ENCODE measurements at regions not wholly inside any gene's neighbourhood (a gene's known extent, or its start where the extent isn't known, plus 50 kb on each side); places are given as distances from the start of the nearest gene placed in this dataset.

DNA sequence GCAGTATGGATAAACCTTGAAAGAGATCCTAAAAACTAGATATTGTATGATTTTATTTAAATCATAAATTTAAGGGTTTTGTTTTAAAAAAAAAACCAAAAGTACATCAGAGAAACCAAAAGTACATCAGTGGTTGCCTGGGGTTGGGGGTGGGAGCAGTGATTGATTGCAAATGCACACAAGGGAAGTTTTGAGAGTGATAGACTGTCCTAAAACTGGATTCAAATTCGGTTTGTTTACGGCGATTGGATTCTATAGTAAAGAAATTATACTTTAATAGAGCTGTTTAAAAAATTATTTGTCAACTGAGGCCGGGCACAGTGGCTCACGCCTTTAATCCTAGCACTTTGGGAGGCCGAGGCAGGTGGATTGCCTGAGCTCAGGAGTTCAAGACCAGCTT is 179.8 kb downstream of the METTL4 start:
- Histone ChIP-seq H3K9ac (ENCODE audit: insufficient read length, low read depth) (no peak overlapping the region), H3K36me3 (ENCODE audit: insufficient read depth, insufficient read length, low read length) (no peaks in the 10 kb centered on the region), H3K4me1 (ENCODE audit: insufficient read depth, insufficient read length) (no peaks in the 10 kb centered on the region), H3K4me3 (ENCODE audit: insufficient read length, low read depth) (no peak overlapping the region), H3K27me3 (ENCODE audit: insufficient read depth, insufficient read length) (no peaks in the 10 kb centered on the region), H3K9me3 (ENCODE audit: insufficient read depth, low read length) (peaks cover 16% of the 10 kb centered on the region)
- TF ChIP-seq SUZ12 (IDR thresholded peaks at IDR 0.05; ENCODE audit: extremely low read depth, insufficient read depth, insufficient read length) (no peak), YY1 (IDR thresholded peaks at IDR 0.05; ENCODE audit: insufficient read depth, insufficient read length) (no peak), ZNF274 (IDR thresholded peaks at IDR 0.05; ENCODE audit: low read depth, low read length) (no peak)
- DNase-seq (ENCODE audit: low read depth, low spot score) = no peak

GRCh38 chr18:2392446-2392845 is 178.9 kb downstream of the METTL4 start:
- Histone ChIP-seq H3K9me3 (ENCODE audit: insufficient read depth, low read length) (peaks cover 6% of the 10 kb centered on the region; the same call in 1 of the 2 replicates), H3K36me3 (ENCODE audit: insufficient read depth, insufficient read length, low read length) (no peaks in the 10 kb centered on the region), H3K27me3 (ENCODE audit: insufficient read depth, insufficient read length) (no peaks in the 10 kb centered on the region), H3K4me1 (ENCODE audit: insufficient read depth, insufficient read length) (no peaks in the 10 kb centered on the region), H3K4me3 (ENCODE audit: insufficient read length, low read depth) (no peak overlapping the region), H3K9ac (ENCODE audit: insufficient read length, low read depth) (no peak overlapping the region)
- TF ChIP-seq YY1 (IDR thresholded peaks at IDR 0.05; ENCODE audit: insufficient read depth, insufficient read length) (no peak), ZNF274 (IDR thresholded peaks at IDR 0.05; ENCODE audit: low read depth, low read length) (no peak), SUZ12 (IDR thresholded peaks at IDR 0.05; ENCODE audit: extremely low read depth, insufficient read depth, insufficient read length) (no peak)
- DNase-seq (ENCODE audit: low read depth, low spot score) = no peak

DNA sequence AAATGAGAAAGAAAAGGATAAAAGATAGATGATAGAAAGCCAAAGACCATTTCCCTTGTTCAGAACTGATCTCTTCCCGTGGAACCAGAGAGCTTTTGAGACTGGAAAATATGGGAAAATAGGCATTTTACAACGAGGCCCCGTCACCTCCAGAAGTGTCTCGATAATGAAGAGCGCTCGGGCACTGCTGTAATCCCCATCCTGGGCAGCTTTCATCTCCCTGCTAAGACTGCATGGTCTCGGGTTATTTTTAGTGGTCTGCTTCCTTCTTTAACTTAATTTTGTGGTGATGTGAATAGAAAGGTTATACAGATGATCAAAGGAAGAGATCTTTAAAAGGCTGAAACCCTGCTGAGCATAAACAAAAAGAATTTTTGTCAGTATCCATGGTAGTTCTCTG is 176.6 kb downstream of the METTL4 start:
- H3K4me1 ChIP-seq (ENCODE audit: insufficient read depth, insufficient read length) = no peaks in the 10 kb centered on the region

GRCh38 chr18:2395427-2396161 is 175.7 kb downstream of the METTL4 start:
- no peak for DNase-seq (ENCODE audit: low read depth, low spot score)
- TF ChIP-seq ZNF274 (IDR thresholded peaks at IDR 0.05; ENCODE audit: low read depth, low read length) (no peak), YY1 (IDR thresholded peaks at IDR 0.05; ENCODE audit: insufficient read depth, insufficient read length) (no peak), SUZ12 (IDR thresholded peaks at IDR 0.05; ENCODE audit: extremely low read depth, insufficient read depth, insufficient read length) (no peak)
- H3K9ac ChIP-seq (ENCODE audit: insufficient read length, low read depth) = no peak overlapping the region
- H3K9me3 ChIP-seq (ENCODE audit: insufficient read depth, low read length) = no peaks in the 10 kb centered on the region
- H3K27me3 ChIP-seq (ENCODE audit: insufficient read depth, insufficient read length) = no peaks in the 10 kb centered on the region
- H3K4me1 ChIP-seq (ENCODE audit: insufficient read depth, insufficient read length) = no peaks in the 10 kb centered on the region
- H3K4me3 ChIP-seq (ENCODE audit: insufficient read length, low read depth) = no peak overlapping the region
- no peaks in the 10 kb centered on the region for H3K36me3 ChIP-seq (ENCODE audit: insufficient read depth, insufficient read length, low read length)

More for the DNA sequence above, 176.6 kb downstream of the METTL4 start:
- DNase-seq (ENCODE audit: low read depth, low spot score) = no peak
- no peak overlapping the region for H3K9ac ChIP-seq (ENCODE audit: insufficient read length, low read depth)
- TF ChIP-seq YY1 (IDR thresholded peaks at IDR 0.05; ENCODE audit: insufficient read depth, insufficient read length) (no peak), ZNF274 (IDR thresholded peaks at IDR 0.05; ENCODE audit: low read depth, low read length) (no peak), SUZ12 (IDR thresholded peaks at IDR 0.05; ENCODE audit: extremely low read depth, insufficient read depth, insufficient read length) (no peak)
- no peak overlapping the region for H3K4me3 ChIP-seq (ENCODE audit: insufficient read length, low read depth)
- H3K36me3 ChIP-seq (ENCODE audit: insufficient read depth, insufficient read length, low read length) = no peaks in the 10 kb centered on the region
- no peaks in the 10 kb centered on the region for H3K27me3 ChIP-seq (ENCODE audit: insufficient read depth, insufficient read length)
- H3K9me3 ChIP-seq (ENCODE audit: insufficient read depth, low read length) = no peaks in the 10 kb centered on the region

DNA sequence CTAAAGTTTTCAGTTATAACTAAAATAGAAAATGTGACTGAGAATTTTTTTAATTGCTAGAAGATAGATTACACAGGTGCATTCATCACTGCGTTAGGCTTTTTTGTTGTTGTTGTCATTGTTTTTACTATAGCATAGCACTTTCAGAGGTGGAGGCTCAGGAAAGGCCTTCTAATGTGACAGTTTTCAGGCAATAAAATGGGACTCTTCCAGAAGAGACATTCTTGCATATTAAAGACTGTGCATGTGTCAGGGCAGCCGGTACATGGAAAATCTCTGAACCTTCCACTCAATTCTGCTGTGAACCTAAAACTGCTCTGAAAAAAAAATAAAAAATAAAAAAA is 175.2 kb downstream of the METTL4 start:
- Histone ChIP-seq H3K9me3 (ENCODE audit: insufficient read depth, low read length) (no peaks in the 10 kb centered on the region), H3K36me3 (ENCODE audit: insufficient read depth, insufficient read length, low read length) (no peaks in the 10 kb centered on the region), H3K4me3 (ENCODE audit: insufficient read length, low read depth) (no peak overlapping the region), H3K4me1 (ENCODE audit: insufficient read depth, insufficient read length) (no peaks in the 10 kb centered on the region), H3K9ac (ENCODE audit: insufficient read length, low read depth) (no peak overlapping the region), H3K27me3 (ENCODE audit: insufficient read depth, insufficient read length) (no peaks in the 10 kb centered on the region)
- TF ChIP-seq YY1 (IDR thresholded peaks at IDR 0.05; ENCODE audit: insufficient read depth, insufficient read length) (no peak), ZNF274 (IDR thresholded peaks at IDR 0.05; ENCODE audit: low read depth, low read length) (no peak), SUZ12 (IDR thresholded peaks at IDR 0.05; ENCODE audit: extremely low read depth, insufficient read depth, insufficient read length) (no peak)
- no peak for DNase-seq (ENCODE audit: low read depth, low spot score)

DNA sequence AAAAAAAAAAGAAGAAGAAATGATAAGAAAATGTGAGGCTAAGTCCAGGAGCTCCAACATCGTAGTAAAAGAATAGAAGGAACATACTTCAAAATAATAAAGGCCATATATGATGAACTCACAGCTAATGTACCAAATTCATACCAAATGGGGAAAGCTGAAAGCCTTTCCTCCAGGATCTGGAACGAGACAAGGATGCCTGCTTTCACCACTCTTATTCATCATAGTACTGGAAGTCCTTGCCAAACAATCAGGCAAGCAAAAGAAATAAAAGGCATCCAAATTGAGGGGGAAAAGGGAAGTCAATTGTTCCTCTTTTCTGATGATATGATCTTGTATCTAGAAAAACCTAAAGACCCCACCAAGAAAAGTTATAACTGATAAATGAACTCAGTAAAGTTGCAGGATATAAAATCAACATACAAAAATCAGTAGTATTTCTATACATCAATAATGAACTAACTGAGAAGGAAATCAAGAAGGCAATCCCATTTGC is 170.6 kb downstream of the METTL4 start:
- Histone ChIP-seq H3K36me3 (ENCODE audit: insufficient read depth, insufficient read length, low read length) (no peaks in the 10 kb centered on the region), H3K4me1 (ENCODE audit: insufficient read depth, insufficient read length) (no peaks in the 10 kb centered on the region), H3K27me3 (ENCODE audit: insufficient read depth, insufficient read length) (no peaks in the 10 kb centered on the region), H3K9ac (ENCODE audit: insufficient read length, low read depth) (no peak overlapping the region), H3K4me3 (ENCODE audit: insufficient read length, low read depth) (no peak overlapping the region), H3K9me3 (ENCODE audit: insufficient read depth, low read length) (no peaks in the 10 kb centered on the region)
- TF ChIP-seq SUZ12 (IDR thresholded peaks at IDR 0.05; ENCODE audit: extremely low read depth, insufficient read depth, insufficient read length) (no peak), YY1 (IDR thresholded peaks at IDR 0.05; ENCODE audit: insufficient read depth, insufficient read length) (no peak), ZNF274 (IDR thresholded peaks at IDR 0.05; ENCODE audit: low read depth, low read length) (no peak)
- no peak for DNase-seq (ENCODE audit: low read depth, low spot score)

DNA sequence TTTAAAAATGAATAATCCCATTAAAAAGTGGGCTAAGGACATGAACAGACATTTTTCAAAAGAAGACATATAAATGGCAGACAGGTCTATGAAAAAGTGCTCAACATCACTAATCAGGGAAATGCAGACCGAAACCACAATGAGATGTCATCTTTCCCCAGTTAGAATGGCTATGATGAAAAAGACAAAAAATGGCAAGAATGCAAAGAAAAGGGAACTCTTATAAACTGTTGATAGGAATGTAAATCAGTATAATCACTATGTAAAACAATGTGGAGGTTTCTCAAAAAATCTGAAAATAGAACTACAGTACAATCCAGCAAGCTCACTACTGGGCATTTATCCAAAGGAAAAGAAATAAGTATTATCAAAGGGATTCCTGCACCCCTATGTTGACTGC is 169.2 kb downstream of the METTL4 start:
- H3K27me3 ChIP-seq (ENCODE audit: insufficient read depth, insufficient read length) = no peaks in the 10 kb centered on the region
- H3K4me3 ChIP-seq (ENCODE audit: insufficient read length, low read depth) = no peak overlapping the region
- no peaks in the 10 kb centered on the region for H3K4me1 ChIP-seq (ENCODE audit: insufficient read depth, insufficient read length)
- no peak for TF ChIP-seq YY1 (IDR thresholded peaks at IDR 0.05; ENCODE audit: insufficient read depth, insufficient read length)
- no peak for TF ChIP-seq ZNF274 (IDR thresholded peaks at IDR 0.05; ENCODE audit: low read depth, low read length)
- no peak for TF ChIP-seq SUZ12 (IDR thresholded peaks at IDR 0.05; ENCODE audit: extremely low read depth, insufficient read depth, insufficient read length)
- DNase-seq (ENCODE audit: low read depth, low spot score) = no peak
- no peaks in the 10 kb centered on the region for H3K9me3 ChIP-seq (ENCODE audit: insufficient read depth, low read length)
- no peaks in the 10 kb centered on the region for H3K36me3 ChIP-seq (ENCODE audit: insufficient read depth, insufficient read length, low read length)
- no peak overlapping the region for H3K9ac ChIP-seq (ENCODE audit: insufficient read length, low read depth)

All from NT2/D1 (cell line).